GM21723 (cell line): ENCODE measurements at regions not wholly inside any gene's neighbourhood (a gene's known extent, or its start where the extent isn't known, plus 50 kb on each side); places are given as distances from the start of the nearest gene placed in this dataset.

Source experiments
- ATAC-seq: cut with Tn5 transposase; IDR thresholded peaks from one replicate; pipeline ENCODE4 v1.9.1; 2021; ENCODE audit warnings: mild to moderate bottlenecking, moderate library complexity; ENCODE audit not compliant: unreplicated experiment

DNA sequence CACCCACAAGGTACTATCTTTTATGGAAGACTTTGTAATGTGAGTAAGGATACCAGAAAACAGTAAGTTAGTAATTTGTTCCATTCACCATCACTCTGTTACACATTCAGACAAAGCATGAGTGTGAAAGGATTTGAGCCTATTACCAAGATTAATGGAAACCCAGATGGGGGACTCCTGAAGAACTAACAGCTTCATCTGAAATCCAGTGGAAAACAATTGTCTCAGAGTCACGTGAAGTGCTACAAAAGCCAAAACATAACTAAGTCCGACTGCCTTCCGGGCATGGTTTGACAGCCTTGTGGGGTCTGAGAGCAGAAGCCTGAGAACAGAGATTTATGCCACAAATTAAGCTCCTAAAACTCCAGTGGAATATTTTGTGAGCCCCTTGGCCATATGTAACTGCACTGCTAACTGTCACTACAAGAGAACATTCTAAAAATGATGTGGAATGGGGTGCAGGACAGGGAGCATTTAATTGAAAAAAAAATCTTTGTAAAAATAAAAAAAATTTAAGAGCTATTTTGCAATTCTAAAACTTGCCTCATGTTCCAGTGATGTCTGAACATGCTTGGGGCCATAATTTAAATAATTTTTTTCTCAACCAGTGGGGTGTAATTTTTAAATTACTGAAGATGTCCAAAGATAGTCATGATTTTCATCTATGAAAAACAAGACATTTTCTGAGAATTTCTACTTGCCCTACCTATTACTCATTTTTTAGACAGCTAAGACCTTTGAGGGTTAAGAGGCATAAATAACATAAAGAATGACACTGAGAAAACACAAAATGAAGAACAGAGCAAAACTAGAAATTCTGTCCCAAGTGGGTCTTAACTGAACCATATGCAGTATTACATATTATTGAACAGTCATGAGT, 555.0 kb downstream of the INHBA start:
- no peak for ATAC-seq

GRCh38 chr7:41146429-41146828, 556.5 kb downstream of the INHBA start:
- no peak for ATAC-seq

DNA sequence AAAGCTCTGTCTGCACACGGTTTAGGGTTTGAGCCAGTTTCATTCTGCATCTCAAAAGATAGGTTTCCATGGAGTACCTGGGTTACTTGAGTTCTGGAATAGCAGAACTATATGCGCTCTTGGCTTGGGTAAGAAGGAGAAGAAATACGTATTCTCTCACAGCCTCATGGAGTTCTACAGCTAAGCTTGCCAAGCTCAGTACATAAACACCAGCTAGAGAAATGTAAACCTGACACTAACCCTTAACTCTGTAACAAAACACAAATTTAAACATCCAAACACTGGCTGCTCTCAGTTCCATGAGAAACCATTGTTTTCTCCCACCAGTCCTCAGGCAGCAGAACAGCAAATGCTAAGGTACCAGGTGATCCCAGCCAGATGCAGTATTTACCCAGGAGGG, 557.2 kb downstream of the INHBA start:
- ATAC-seq, result no peak

DNA sequence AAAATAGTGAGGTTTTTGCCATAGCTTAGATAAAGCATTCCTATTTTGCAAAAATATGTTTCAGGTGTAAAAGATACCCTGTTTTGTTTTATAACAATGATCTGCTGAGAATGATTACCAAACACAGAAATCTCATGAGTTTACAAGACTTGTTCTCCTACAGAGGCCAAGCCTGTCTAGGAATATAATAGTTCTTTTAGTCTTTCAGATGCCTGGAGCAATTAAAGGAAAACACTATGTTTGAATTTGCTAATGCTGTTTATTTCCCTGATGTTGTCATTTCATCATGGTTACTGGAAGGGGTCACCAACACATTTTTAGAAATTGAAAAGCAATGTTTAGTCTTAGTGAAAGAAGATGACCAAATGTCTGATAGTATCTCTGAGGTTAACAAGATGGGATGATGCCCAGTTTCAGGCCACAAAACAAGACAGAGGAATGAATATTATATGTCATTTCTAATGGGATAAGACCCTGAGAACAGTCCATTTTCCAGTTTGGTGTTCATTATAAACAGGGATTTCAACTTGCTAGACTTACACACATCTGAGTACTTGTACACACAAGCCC, 559.9 kb downstream of the INHBA start:
- ATAC-seq, result no peak

DNA sequence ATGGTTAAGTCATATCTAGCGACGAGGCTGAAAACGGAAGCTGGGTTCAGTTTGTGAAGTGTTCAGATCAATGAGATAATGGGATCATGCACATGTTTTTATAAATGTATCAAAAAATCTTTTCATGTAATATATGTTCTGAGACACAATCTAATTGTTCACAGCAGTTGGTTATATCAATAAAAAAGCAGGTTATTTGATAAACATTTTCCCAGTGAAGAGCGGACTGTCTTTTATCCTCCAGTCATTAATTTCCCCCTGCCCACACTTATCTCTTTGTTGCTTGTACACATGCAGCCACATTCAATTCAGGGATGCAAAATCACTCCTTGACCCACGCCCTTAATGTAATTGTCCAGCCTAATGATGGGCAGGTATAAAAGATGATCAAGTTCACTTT, 563.1 kb downstream of the INHBA start:
- no peak for ATAC-seq

GRCh38 chr7:41136551-41136950, 566.3 kb downstream of the INHBA start:
- no peak for ATAC-seq

DNA sequence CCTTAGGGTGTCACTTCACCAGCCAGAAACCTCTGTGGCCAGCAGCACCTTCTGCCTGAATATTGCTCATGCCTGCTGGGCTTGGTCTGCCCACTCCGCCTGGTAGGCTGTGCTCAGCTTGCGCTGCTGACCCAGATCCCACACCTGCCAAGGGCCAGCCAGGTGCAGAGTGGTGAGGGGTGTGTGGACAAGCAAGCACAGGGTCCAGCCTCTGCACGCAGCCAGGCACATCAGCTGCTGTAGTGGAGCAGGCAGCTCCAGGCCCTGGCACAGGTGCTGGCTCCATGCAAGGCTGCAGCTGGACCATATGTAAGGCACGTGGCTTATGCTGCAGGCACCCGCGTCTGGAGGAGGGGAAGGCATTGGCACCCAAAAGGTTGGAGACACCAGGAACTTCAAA, 567.4 kb downstream of the INHBA start:
- ATAC-seq, result no peak

GRCh38 chr7:41134300-41135255, 568.3 kb downstream of the INHBA start:
- ATAC-seq, result peak; percentile 91

GRCh38 chr7:41133690-41134299, 569.1 kb downstream of the INHBA start:
- peak; percentile 10 for ATAC-seq

DNA sequence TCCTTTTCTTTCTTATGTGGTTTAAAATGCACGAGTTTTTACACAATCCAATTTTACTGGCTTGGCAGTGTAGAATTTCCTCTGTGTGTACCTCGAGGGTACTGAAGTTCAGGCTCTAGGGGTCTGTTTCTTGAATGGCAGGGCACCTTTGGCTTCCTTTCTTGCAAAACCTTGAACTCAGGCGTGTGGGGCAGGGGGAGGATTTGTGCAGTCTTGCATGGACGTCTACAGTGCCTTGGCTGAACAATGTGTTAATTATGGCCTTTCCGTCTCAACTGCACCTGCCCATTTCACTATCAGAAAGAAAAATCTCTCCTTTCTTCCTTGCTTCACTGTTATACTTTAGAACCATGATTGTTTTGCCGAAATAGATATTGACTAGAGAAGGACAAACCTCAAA, 570.9 kb downstream of the INHBA start:
- ATAC-seq, result no peak

DNA sequence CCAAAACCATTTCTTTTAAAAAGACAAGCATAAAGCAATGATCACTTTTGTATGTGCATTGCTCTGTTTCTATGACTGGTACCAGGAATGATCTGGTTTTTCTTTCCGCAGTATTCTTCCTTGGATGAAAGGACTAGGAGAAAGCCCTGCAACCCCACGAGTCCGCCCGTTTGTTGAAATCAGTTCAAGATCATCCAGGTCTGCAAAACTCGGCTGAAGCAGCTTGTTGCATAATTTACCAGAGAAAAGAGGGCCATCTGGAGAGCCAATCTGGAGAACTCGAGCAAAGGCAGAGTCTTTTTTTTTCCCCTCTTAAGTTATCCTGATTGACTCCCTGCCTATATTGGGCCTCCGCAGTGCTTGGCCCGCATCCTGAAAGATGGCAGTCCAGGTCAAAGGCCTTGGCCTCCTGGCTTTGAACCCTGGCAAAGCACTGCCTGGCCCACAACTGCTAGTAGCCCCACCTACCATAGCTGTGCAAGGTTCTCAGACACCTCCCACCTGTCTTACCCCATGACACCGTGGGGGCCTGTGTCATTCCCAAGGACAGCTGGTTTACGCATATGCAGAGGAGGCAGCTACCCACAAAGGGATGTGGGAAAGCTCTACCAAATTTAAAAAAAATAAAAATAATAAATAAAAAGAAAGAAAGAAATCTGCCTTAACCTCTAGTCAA, 572.2 kb downstream of the INHBA start:
- no peak for ATAC-seq

DNA sequence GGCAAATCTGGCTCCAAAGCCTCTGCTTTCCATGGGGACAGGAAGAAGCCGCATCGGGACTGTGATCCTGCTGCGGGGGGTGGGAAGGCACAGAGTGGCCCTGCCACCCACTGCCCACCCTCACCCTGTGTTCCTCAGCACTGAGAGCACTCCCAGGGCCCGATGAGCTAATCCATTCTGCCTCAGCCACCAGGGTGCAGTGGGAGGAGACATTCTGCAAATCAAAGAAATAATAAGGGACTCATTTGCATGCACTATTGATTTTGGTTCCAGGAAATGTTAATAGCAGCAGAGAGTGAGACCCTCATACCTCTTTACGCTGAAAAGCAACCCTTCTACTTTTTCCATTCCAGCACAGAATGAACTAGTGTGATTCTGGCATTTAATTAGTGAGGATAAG, 572.8 kb downstream of the INHBA start:
- no peak for ATAC-seq

DNA sequence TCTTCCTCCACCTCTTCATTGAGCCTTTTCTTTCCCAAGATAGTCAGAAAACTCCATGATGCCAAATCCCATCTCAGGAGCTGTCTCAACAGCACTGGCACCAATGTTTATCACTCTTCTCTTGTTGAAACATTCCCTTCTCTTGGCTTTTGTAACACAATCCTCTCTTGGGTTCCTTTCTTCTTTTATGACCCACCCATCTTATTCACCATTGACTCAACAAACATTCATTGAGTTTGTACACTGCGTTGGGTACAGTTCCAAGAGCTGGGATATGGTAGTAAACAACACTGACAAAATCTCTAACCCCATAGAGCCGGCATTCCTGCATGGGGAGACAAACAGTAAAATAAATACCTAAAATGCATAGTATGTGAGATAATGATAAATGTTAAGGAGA, 577.5 kb downstream of the INHBA start:
- no peak for ATAC-seq

GRCh38 chr7:41122256-41122987, 580.5 kb downstream of the INHBA start:
- no peak for ATAC-seq

DNA sequence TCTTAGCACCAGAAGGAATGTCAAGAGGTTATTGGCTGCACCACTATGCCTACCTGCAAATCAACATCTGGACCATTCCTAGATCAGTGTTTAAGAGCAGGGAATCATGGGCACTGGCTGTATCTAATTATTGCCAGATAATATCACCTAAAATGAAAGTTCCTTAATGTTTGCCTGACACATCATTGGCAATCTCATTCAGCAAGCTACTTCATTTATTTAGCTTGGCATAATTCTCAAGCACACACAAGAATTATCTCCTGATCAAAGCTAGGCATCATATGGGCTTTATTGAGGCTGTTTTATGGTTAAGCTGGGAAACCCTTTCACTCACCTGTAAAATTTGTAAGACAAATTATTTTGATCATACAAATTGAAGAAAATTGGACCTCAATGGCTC, 581.7 kb downstream of the INHBA start:
- no peak for ATAC-seq

DNA sequence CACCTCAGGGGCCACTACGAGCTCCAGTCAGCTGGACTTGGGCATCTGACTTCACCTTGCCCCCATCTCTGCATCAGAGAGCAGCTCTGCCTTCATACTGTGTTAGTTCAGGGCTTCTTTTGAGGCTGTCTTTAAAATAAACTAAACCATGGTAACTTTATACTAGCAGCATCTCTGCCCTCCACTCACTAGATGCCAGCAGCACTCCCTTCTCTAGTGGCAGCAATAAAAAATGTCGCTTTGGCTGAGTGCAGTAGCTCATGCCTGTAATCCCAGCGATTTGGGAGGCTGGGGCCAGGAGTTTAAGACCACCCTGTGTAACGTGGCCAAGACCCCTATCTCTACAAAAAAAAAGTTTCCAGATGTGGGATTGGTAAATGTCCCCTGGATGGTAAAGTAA, 584.4 kb downstream of the INHBA start:
- no peak for ATAC-seq

GRCh38 chr7:41117431-41117830, 585.5 kb downstream of the INHBA start:
- no peak for ATAC-seq

DNA sequence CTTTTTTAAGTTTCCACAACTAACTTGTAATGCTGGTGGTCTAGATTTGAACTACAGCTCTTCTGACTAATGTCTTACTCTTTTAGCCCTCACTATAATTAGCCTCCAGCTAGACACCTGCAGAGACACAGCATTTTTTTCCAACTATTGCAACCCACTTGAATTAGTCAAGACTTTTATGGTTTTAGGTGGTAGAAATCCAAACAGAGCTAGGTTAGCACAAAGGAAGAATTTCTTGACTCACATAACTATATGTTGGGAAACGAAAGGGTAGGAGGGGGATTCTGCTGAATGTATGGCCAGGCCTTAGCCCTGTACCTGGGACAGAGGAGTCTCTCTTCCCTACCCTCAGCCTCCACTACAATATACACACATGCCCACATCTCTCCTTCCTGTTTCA, 586.1 kb downstream of the INHBA start:
- ATAC-seq, result no peak

- no peak for ATAC-seq
These were observed 586.6 kb downstream of the INHBA start for GRCh38 chr7:41116337-41116736.

- no peak for ATAC-seq
These were observed 588.2 kb downstream of the INHBA start for GRCh38 chr7:41114691-41115090.
